NCI-H146 treated with DMSO at 0.1 percent for 48 hours (cell line): ENCODE measurements at regions not wholly inside any gene's neighbourhood (a gene's known extent, or its start where the extent isn't known, plus 50 kb on each side); places are given as distances from the start of the nearest gene placed in this dataset.
A peak's percentile ranks its signal among the peaks of the same experiment; 100 is the strongest.

Experiments used
- DNase-seq: peaks from one replicate; lab custom pipeline; 2025; ENCODE audit not compliant: unreplicated experiment; lab: John Stamatoyannopoulos, UW

DNA sequence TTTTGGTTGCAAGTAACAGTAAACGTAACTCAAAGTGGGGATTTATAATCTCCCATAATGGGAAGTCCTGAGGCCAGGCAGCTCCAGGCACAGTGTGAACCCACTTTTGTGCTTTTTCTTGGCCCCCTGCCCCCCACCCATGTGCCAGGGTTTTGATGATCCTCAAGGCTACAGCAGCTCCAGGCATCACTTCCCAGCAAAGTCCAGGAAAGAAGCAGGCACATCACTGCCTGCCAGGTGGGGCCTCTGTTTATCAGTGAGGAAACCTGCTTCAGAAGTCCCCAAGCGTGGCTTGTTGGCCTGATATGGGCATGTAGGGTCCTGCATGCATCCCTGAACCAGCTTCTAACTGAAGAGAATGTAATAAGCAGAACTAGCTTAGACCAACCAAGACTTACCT is 299.2 kb upstream of the SKOR2 start:
- no peak for DNase-seq

- peak; percentile 49 for DNase-seq
Measured at GRCh38 chr18:47549021-47549540, 297.6 kb upstream of the SKOR2 start.

DNA sequence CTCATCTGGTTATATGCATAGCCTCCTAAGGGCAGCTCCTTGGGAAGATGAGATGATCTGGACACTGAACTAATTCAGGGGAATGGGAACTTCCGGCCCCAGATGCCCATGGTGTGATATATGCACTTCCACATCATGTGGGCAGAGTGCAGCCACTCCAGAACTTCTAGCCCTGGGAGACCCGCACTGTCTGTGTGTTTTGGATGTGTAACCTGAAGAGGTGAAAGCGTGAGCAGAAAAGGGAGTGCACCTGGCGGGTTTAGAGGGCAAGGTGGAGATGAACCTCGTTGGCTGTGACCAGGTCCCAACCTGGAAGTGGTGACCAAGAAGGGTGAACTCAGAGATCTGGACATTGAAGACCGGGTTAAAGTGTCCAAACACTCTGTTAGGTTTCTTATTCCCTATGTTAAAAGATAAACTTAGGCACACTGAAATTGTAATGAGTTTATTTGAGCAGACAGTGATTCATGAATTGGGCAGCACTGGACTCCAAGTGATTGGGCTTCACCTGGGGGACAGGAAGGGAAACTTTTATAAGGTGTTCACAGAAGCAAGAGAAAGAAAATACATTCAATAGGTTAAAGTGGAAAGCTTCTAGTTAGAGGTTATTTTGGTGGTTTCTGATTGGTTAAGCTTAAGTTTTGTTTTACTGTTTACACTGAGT is 296.2 kb upstream of the SKOR2 start:
- DNase-seq: no peak

GRCh38 chr18:47545613-47546012 is 294.2 kb upstream of the SKOR2 start:
- no peak for DNase-seq

DNA sequence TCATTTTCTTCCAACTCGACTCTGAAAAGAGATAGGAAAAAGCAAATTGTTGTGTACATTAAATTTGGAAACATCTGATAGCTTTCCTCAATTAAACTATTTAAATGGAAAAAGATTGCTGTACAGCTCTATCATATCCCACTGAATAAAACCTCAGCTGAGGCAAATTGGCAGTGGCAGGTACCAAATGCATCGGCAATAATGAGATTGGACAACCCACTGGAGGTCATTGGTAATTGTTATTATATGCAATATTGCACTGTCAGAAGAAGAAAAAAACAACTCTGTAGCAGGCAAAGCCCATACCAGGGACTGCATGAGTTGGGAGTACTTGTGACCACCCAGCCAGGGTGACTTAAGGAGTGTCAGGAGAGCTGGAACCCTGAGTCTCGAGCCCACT is 291.6 kb upstream of the SKOR2 start:
- DNase-seq: no peak

DNA sequence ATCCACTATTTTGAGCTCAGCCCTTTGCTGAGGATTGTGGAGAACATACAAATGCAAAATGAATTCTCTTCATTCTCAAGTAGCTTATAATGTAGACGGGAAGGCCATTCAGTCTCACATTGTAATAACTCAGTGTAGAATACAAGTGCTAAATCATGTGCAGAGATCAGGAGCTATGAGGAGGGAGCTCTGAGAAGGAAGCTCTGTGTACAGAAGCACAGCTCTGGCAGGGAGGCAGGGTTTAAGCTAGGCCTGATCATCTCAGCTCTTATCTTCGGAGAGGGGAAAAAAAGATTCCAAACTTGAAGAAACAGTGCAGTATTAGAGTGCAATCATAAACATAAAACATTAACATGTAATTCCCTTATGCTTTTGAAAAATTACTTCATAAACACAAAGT is 291.1 kb upstream of the SKOR2 start:
- no peak for DNase-seq

DNA sequence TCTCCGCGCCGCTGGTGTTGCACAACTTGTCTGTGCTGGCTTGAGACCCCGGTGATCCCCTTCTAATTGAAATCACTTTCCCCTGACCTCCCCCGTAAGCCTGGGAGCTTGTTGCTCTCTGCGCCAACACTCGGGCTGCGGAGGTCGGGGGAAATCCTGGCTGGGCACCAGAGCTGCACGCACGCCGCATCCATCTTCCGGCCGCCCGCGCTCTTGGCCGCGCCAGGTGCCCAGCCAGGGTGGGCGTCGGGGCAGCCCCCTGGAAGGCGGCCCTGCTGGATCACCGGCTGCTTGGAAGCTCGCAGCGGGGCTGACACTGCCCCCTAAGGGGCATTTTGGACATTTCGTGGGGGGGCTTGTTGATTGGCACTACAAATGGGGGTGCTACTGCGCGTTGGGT is 280.3 kb upstream of the SKOR2 start:
- DNase-seq: no peak

DNA sequence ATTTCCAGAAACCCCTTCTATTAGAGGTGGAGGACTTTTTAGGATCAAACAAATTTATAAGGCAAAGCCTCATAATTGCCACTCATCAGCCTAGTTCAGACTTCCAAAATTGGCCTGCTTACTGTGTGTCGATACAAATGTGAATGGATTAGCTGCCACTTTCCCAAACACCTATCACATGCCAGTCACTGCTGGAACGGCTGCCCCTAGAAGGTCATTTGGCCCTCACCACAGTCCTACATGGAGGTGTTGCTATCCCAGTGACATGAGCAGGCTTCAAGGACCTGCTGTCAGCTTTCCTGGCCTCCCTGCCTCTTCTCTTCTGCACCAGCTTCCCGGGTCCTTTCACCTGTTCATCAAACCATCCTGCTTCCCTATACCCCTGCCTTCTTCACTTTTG is 279.2 kb upstream of the SKOR2 start:
- DNase-seq: no peak

- no peak for DNase-seq
Measured at GRCh38 chr18:47528343-47528742, 276.9 kb upstream of the SKOR2 start.

- DNase-seq: no peak
Measured at GRCh38 chr18:47526147-47526546, 274.7 kb upstream of the SKOR2 start.

- no peak for DNase-seq
Measured at GRCh38 chr18:47522359-47522758, 270.9 kb upstream of the SKOR2 start.

- DNase-seq: no peak
Measured at GRCh38 chr18:47520263-47520662, 268.8 kb upstream of the SKOR2 start.

GRCh38 chr18:47519706-47520105 is 268.2 kb upstream of the SKOR2 start:
- no peak for DNase-seq

GRCh38 chr18:47519277-47519676 is 267.8 kb upstream of the SKOR2 start:
- no peak for DNase-seq

GRCh38 chr18:47513614-47514013 is 262.2 kb upstream of the SKOR2 start:
- DNase-seq: no peak

- DNase-seq: no peak
Measured at GRCh38 chr18:47512726-47513435, 261.4 kb upstream of the SKOR2 start.

- DNase-seq: no peak
Measured at GRCh38 chr18:47512056-47512455, 260.6 kb upstream of the SKOR2 start.

- no peak for DNase-seq
Measured at GRCh38 chr18:47510831-47511230, 259.4 kb upstream of the SKOR2 start.

DNA sequence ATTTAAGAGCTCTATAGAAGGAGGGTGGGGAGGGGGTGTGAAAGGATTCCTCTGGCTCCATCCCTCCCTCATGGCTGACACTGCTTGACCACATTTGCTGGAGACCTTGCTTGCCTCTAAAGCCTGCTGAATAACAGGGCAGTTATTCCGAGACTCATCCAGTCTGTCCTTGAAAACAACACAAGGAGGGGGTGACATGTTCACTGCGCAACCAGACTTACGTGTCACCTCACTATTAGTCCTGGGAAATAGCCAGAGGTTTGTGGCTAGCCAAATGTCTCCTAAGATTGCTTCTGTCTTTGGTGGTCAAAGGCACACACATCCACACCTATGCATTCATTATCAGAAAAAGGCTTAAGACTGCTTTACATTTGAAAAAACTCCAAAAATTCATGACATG is 256.2 kb upstream of the SKOR2 start:
- no peak for DNase-seq

- no peak for DNase-seq
Measured at GRCh38 chr18:47506897-47507296, 255.4 kb upstream of the SKOR2 start.

DNA sequence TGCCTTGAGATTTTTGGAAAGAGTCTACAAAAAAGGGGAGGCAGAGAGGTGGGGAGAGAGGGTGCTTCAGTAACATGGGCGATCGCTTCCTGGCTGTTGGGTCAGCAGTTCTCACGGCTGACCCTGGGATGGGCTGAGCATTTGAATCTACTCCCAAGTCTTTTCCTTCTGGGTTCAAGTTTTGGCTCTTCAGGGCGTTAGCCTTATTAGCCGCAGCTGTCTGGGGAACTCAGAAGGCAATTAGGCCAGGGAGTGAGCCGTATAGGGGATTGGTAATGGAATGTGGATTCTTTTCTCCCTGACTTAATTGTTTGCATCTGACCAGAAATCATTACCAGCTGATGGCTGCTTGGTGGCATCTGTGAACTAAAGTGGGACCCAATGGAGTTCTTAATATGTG is 250.5 kb upstream of the SKOR2 start:
- no peak for DNase-seq

DNA sequence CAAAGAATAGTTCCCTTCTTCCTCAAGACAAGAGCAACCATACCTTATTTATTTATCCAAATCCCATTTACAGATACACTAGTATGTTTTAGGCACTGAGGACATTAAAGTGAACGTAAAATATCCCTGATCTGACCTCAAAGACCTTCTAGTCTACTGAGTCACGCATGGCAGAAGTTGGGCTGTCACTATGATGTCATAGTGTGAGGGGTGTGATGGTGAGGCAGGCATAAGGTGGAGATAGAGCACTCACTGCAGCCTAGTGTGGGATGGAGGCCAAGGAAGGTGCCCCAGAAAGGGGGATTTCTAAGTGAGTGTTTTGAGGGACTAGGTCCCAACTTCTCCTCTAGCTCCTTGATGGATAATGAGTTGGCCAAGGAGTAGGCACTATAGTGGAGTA is 249.5 kb upstream of the SKOR2 start:
- DNase-seq: no peak

- DNase-seq: no peak
Measured at GRCh38 chr18:47492691-47493090, 241.2 kb upstream of the SKOR2 start.
